Trophoblast cell (in vitro differentiated cells and primary cell): ENCODE measurements at regions not wholly inside any gene's neighbourhood (a gene's known extent, or its start where the extent isn't known, plus 50 kb on each side); places are given as distances from the start of the nearest gene placed in this dataset.

Experiments
- DNase-seq, 2 donors: peaks; one replicate each; pipeline ENCODE4 v3.0.0-alpha.2; 2016
- H2AFZ ChIP-seq: 2 replicates; pipeline ENCODE4 v1.6.1; 2013; ENCODE audit warnings: low read length, moderate library complexity, mild to moderate bottlenecking; ENCODE audit not compliant: insufficient read depth, poor library complexity
- H2AK5ac ChIP-seq: 2 replicates; pipeline ENCODE4 v1.6.1; 2013; ENCODE audit warnings: mild to moderate bottlenecking, low read length
- H2BK120ac ChIP-seq: 2 replicates; pipeline ENCODE4 v1.6.1; 2013; ENCODE audit warnings: low read length, mild to moderate bottlenecking, moderate library complexity; ENCODE audit not compliant: insufficient read depth, poor library complexity
- H2BK12ac ChIP-seq: 2 replicates; pipeline ENCODE4 v1.6.1; 2013; ENCODE audit warnings: mild to moderate bottlenecking, low read length, moderate library complexity
- H2BK5ac ChIP-seq: 2 replicates; pipeline ENCODE4 v1.6.1; 2013; ENCODE audit warnings: low read length, low read depth, moderate library complexity, mild to moderate bottlenecking; ENCODE audit not compliant: poor library complexity
- H3K14ac ChIP-seq: 2 replicates; pipeline ENCODE4 v1.6.1; 2013; ENCODE audit warnings: mild to moderate bottlenecking, low read length
- H3K18ac ChIP-seq: 2 replicates; pipeline ENCODE4 v1.6.1; 2013; ENCODE audit warnings: mild to moderate bottlenecking, low read length
- H3K23ac ChIP-seq: 2 replicates; pipeline ENCODE4 v1.6.1; 2013; ENCODE audit warnings: low read length
- H3K27ac ChIP-seq: 2 replicates; pipeline ENCODE4 v1.5.1; 2013; ENCODE audit warnings: low read depth, mild to moderate bottlenecking, inconsistent platforms, low read length, moderate library complexity
- H3K27me3 ChIP-seq: 2 replicates; pipeline ENCODE4 v1.6.1; 2013; ENCODE audit warnings: inconsistent platforms, mild to moderate bottlenecking, low read length, moderate library complexity; ENCODE audit not compliant: insufficient read depth
- H3K36me3 ChIP-seq, 2 experiments: 1 replicate in 1 of 2; 2 replicates in 1 of 2; pipeline ENCODE4 v1.6.1; 2013; ENCODE audit warnings: low read length in 2 of 2, mild to moderate bottlenecking in 2 of 2, moderate library complexity in 1 of 2; ENCODE audit not compliant: insufficient read depth in 2 of 2, control insufficient read depth in 1 of 2
- H3K4ac ChIP-seq: 2 replicates; pipeline ENCODE4 v1.6.1; 2013; ENCODE audit warnings: low read depth, mild to moderate bottlenecking, low read length, moderate library complexity
- H3K4me1 ChIP-seq, 2 experiments: 1 replicate in 1 of 2; 2 replicates in 1 of 2; pipeline ENCODE4 v1.6.1; 2013; ENCODE audit warnings: low read length in 2 of 2, mild to moderate bottlenecking in 2 of 2, moderate library complexity in 1 of 2; ENCODE audit not compliant: insufficient read depth in 2 of 2, control insufficient read depth in 1 of 2
- H3K4me2 ChIP-seq: 2 replicates; pipeline ENCODE4 v1.6.1; 2013; ENCODE audit warnings: inconsistent platforms, mild to moderate bottlenecking, low read length, moderate library complexity
- H3K4me3 ChIP-seq: 2 replicates; pipeline ENCODE4 v1.5.1; 2013; ENCODE audit warnings: mild to moderate bottlenecking, low read depth, low read length, inconsistent platforms
- H3K79me1 ChIP-seq: one replicate; pipeline ENCODE4 v1.6.1; 2013; ENCODE audit warnings: low read length
- H3K79me2 ChIP-seq: 2 replicates; pipeline ENCODE4 v1.6.1; 2013; ENCODE audit warnings: low read length, mild to moderate bottlenecking; ENCODE audit not compliant: control insufficient read depth, insufficient read depth, poor library complexity
- H3K9ac ChIP-seq: 2 replicates; pipeline ENCODE4 v1.6.1; 2013; ENCODE audit warnings: mild to moderate bottlenecking, low read length
- H3K9me3 ChIP-seq: 2 replicates; pipeline ENCODE4 v1.6.1; 2013; ENCODE audit warnings: low read depth, mild to moderate bottlenecking, control low read depth, inconsistent platforms, low read length; ENCODE audit not compliant: insufficient read depth
- H4K12ac ChIP-seq: 2 replicates; pipeline ENCODE4 v1.6.1; 2013; ENCODE audit warnings: low read depth, mild to moderate bottlenecking, low read length, moderate library complexity
- H4K8ac ChIP-seq: 2 replicates; pipeline ENCODE4 v1.6.1; 2013; ENCODE audit warnings: low read depth, mild to moderate bottlenecking, low read length, moderate library complexity
- H4K91ac ChIP-seq: one replicate; pipeline ENCODE4 v1.6.1; 2013; ENCODE audit warnings: low read depth, mild to moderate bottlenecking, low read length, moderate library complexity
- WGBS: extraction: QIAGEN DNeasy Blood & Tissue Kit; methylation state at CpG from one replicate; pipeline ENCODE4 v1.1.7; 2013; ENCODE audit warnings: missing lambda C conversion rate; ENCODE audit not compliant: insufficient read length, insufficient coverage; ENCODE audit errors: extremely low coverage; 5-methylcytosine and 5-hydroxymethylcytosine counted together

DNA sequence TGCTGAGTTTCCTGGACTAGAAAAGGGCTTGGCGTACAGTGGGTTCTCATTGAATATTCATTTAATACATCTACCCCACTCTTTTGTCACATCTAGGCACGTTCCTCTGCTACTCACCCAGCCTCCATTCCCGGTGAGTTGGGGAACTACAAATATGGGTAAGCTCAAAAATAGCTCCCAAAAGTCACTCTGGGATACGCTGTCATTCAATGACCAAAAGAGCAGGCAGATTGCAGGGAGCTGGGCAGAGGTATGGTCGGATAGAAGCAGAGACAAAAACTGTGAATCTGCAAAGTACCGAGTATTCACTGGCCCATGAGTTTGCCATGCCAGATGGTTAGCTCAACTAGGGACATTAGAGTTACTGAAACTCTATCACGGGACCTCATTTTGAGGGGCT is 103.9 kb upstream of the SASH1 start:
- no peak overlapping the region for H3K18ac ChIP-seq
- no peak overlapping the region for H2BK120ac ChIP-seq
- no peaks in the 10 kb centered on the region for H3K9me3 ChIP-seq
- peaks cover 3% of the 10 kb centered on the region for H3K79me1 ChIP-seq
- no peak overlapping the region for H3K27ac ChIP-seq
- peaks cover 6 to 12% of the 10 kb centered on the region in 2 experiments for H3K4me1 ChIP-seq
- H3K27me3 ChIP-seq = no peaks in the 10 kb centered on the region
- H4K91ac ChIP-seq = peak overlapping the region; percentile 20
- H3K4ac ChIP-seq = no peak overlapping the region
- H3K36me3 ChIP-seq = no peaks in the 10 kb centered on the region
- no peak overlapping the region for H3K23ac ChIP-seq
- no peak overlapping the region for H3K4me2 ChIP-seq
- H2BK12ac ChIP-seq = no peak overlapping the region
- H2AFZ ChIP-seq = no peak overlapping the region
- no peak overlapping the region for H2AK5ac ChIP-seq
- H4K8ac ChIP-seq = no peak overlapping the region
- no peak overlapping the region for H3K14ac ChIP-seq
- H3K9ac ChIP-seq = no peak overlapping the region
- no peak for DNase-seq
- H3K4me3 ChIP-seq = no peak overlapping the region
- H4K12ac ChIP-seq = no peak overlapping the region
- no CpG with 5 or more reads among the region's 7 CpGs for WGBS
- no peaks in the 10 kb centered on the region for H3K79me2 ChIP-seq
- H2BK5ac ChIP-seq = no peak overlapping the region

DNA sequence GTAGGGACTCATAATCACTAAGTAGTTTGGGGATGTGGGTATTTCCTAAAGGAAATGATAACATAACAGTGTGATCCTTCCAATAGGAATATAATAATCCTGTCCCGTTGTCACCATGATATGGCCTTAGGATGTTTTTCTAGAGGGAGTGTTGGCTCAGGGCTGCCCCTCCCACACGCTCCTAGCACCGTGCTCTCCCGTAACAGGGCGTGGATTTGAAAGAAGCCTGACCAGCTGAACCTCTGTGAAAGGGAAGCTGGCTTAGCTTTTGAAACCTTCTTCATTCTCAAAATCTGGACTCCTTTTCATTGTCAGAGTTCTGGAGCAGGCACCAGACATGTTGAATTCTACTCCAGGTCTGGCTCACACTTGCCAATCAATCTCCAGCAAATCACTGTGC is 103.4 kb upstream of the SASH1 start:
- Histone ChIP-seq H2BK5ac (no peak overlapping the region), H3K79me2 (no peaks in the 10 kb centered on the region), H3K4me2 (no peak overlapping the region), H3K9me3 (no peaks in the 10 kb centered on the region), H3K4ac (no peak overlapping the region), H3K18ac (no peak overlapping the region), H3K79me1 (peaks cover 3% of the 10 kb centered on the region), H3K27ac (peak overlapping the region; percentile 56), H3K9ac (no peak overlapping the region), H3K27me3 (no peaks in the 10 kb centered on the region), H3K14ac (no peak overlapping the region), H2BK120ac (peak overlapping the region; percentile 75), H2BK12ac (peak overlapping the region; percentile 88), H3K4me1 (peaks cover 6 to 12% of the 10 kb centered on the region in 2 experiments), H4K12ac (no peak overlapping the region), H3K4me3 (no peak overlapping the region), H4K91ac (peak overlapping the region; percentile 56), H4K8ac (peak overlapping the region; percentile 35), H3K23ac (no peak overlapping the region), H2AK5ac (no peak overlapping the region), H2AFZ (no peak overlapping the region), H3K36me3 (no peaks in the 10 kb centered on the region)
- peak; percentile 78 to 89 for DNase-seq
- WGBS = no CpG with 5 or more reads among the region's 5 CpGs

DNA sequence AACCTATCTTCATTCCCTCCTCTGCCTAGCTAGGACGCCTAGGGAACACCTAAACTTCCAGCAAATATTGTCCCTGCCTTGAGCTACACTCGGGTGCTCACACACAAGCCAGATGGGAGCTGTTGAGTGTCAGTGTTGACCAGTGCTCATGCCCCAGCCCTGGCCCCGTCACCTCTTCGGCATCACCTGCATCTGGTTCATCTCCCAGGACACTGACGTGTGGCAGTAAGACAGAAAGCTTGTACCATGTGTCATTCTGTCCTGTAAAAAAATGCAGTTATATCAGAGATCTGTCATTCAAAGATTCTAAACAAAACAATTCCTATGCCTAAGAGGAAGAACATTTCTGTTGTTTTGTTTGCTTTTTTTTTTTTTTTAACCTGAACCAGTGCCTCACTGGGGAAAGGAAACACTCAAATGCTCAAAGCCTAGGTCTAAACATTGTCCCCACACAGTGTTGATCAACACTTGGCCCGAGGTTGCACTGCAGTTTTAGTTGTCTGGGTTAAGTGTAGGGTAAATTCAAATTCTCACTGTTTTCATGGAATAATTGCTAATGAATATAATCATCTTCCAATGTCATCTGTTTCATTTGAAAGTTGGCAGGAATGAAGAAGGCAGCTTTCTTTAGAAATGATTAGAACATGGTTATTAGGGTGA is 102.7 kb upstream of the SASH1 start:
- peak; percentile 96 to 97 for DNase-seq
- no peak overlapping the region for H4K91ac ChIP-seq
- H4K8ac ChIP-seq = no peak overlapping the region
- no peak overlapping the region for H3K4ac ChIP-seq
- H3K9ac ChIP-seq = no peak overlapping the region
- no peak overlapping the region for H2AFZ ChIP-seq
- no peak overlapping the region for H3K4me2 ChIP-seq
- no peak overlapping the region for H2BK120ac ChIP-seq
- H3K79me2 ChIP-seq = no peaks in the 10 kb centered on the region
- no peak overlapping the region for H2BK5ac ChIP-seq
- peaks cover 6 to 14% of the 10 kb centered on the region in 2 experiments for H3K4me1 ChIP-seq
- H3K27ac ChIP-seq = peak overlapping the region; percentile 68
- H3K9me3 ChIP-seq = no peaks in the 10 kb centered on the region
- no peak overlapping the region for H3K4me3 ChIP-seq
- no peak overlapping the region for H3K14ac ChIP-seq
- no peaks in the 10 kb centered on the region for H3K36me3 ChIP-seq
- H4K12ac ChIP-seq = no peak overlapping the region
- H3K27me3 ChIP-seq = no peaks in the 10 kb centered on the region
- H2AK5ac ChIP-seq = no peak overlapping the region
- H2BK12ac ChIP-seq = no peak overlapping the region
- no CpG with 5 or more reads among the region's 6 CpGs for WGBS
- H3K18ac ChIP-seq = no peak overlapping the region
- H3K79me1 ChIP-seq = peaks cover 3% of the 10 kb centered on the region
- no peak overlapping the region for H3K23ac ChIP-seq

DNA sequence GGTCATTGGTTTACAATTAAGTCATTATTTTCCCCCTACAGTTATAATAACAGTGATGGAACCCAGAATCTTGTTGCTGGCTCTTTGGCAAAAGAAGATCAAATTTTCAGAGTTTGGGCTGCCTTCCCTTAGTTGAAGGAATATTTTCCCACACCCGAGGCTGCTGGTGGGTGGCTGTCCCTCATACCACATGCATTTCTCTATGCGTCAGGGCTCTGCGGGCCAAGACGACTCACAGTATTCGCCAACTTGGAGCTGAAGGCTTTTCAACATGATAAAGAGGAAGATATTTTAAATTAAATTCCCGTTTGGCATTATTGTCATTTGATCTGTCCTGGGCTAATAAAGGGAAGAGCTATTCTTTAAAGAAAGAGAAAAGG is 102.2 kb upstream of the SASH1 start:
- peak overlapping the region; percentile 81 for H2BK120ac ChIP-seq
- no peak overlapping the region for H2AK5ac ChIP-seq
- no peaks in the 10 kb centered on the region for H3K79me2 ChIP-seq
- peak; percentile 92 to 95 for DNase-seq
- H3K14ac ChIP-seq = no peak overlapping the region
- peak overlapping the region; percentile 91 for H2BK12ac ChIP-seq
- H3K4ac ChIP-seq = no peak overlapping the region
- no peaks in the 10 kb centered on the region for H3K36me3 ChIP-seq
- no peak overlapping the region for H3K9ac ChIP-seq
- H4K91ac ChIP-seq = peak overlapping the region; percentile 69
- H3K79me1 ChIP-seq = peaks cover 3% of the 10 kb centered on the region
- no peak overlapping the region for H3K23ac ChIP-seq
- no CpG with 5 or more reads among the region's 6 CpGs for WGBS
- peak overlapping the region; percentile 85 for H2BK5ac ChIP-seq
- no peak overlapping the region for H4K8ac ChIP-seq
- no peak overlapping the region for H3K4me3 ChIP-seq
- no peak overlapping the region for H3K4me2 ChIP-seq
- H3K9me3 ChIP-seq = no peaks in the 10 kb centered on the region
- no peaks in the 10 kb centered on the region for H3K27me3 ChIP-seq
- H3K27ac ChIP-seq = peak overlapping the region; percentile 68
- H3K4me1 ChIP-seq = peaks cover 6 to 14% of the 10 kb centered on the region in 2 experiments
- no peak overlapping the region for H4K12ac ChIP-seq
- no peak overlapping the region for H3K18ac ChIP-seq
- no peak overlapping the region for H2AFZ ChIP-seq
